GM21529 (cell line): ENCODE measurements at regions not wholly inside any gene's neighbourhood (a gene's known extent, or its start where the extent isn't known, plus 50 kb on each side); places are given as distances from the start of the nearest gene placed in this dataset.
"Not testable (repeated sequence)": the region's sequence is repeated elsewhere in the genome, so short reads cannot be mapped to it uniquely, and the experiment has no call there.

Experiments
- ATAC-seq: cut with Tn5 transposase; IDR thresholded peaks from one replicate; pipeline ENCODE4 v1.9.1; 2021; ENCODE audit not compliant: unreplicated experiment

GRCh38 chr12:54799966-54800365 lies 54.4 kb upstream of the MUCL1 start:
- not testable (repeated sequence) for ATAC-seq

- ATAC-seq: no peak
Measured at GRCh38 chr12:54798651-54799050, 55.7 kb upstream of the MUCL1 start.

GRCh38 chr12:54796991-54797390 lies 57.3 kb upstream of the MUCL1 start:
- ATAC-seq: no peak

GRCh38 chr12:54795644-54796043 lies 58.7 kb upstream of the MUCL1 start:
- no peak for ATAC-seq

- ATAC-seq: no peak
Measured at GRCh38 chr12:54786081-54786480, 68.2 kb upstream of the MUCL1 start.

GRCh38 chr12:54784115-54784514 lies 70.2 kb upstream of the MUCL1 start:
- no peak for ATAC-seq

GRCh38 chr12:54777031-54777430 lies 77.3 kb upstream of the MUCL1 start:
- ATAC-seq: not testable (repeated sequence)

- ATAC-seq: no peak
Measured at GRCh38 chr12:54773593-54773992, 80.7 kb upstream of the MUCL1 start.

- no peak for ATAC-seq
Measured at GRCh38 chr12:54765652-54766051, 88.7 kb upstream of the MUCL1 start.

- no peak for ATAC-seq
Measured at GRCh38 chr12:54762390-54762789, 91.9 kb upstream of the MUCL1 start.

- ATAC-seq: no peak
Measured at GRCh38 chr12:54759751-54760150, 94.6 kb upstream of the MUCL1 start.

GRCh38 chr12:54751493-54751892 lies 102.8 kb upstream of the MUCL1 start:
- no peak for ATAC-seq

- peak; percentile 69 for ATAC-seq
Measured at GRCh38 chr12:54749191-54749818, 101.1 kb upstream of the DCD start.

GRCh38 chr12:54744590-54744989 lies 96.4 kb upstream of the DCD start:
- ATAC-seq: no peak

GRCh38 chr12:54740882-54741281 lies 92.7 kb upstream of the DCD start:
- ATAC-seq: no peak

GRCh38 chr12:54736549-54736948 lies 88.4 kb upstream of the DCD start:
- ATAC-seq: no peak

GRCh38 chr12:54734196-54734950 lies 86.2 kb upstream of the DCD start:
- ATAC-seq: no peak

- no peak for ATAC-seq
Measured at GRCh38 chr12:54725233-54725843, 77.2 kb upstream of the DCD start.

- ATAC-seq: peak; percentile 76
Measured at GRCh38 chr12:54723379-54724256, 75.5 kb upstream of the DCD start.

GRCh38 chr12:54721312-54721711 lies 73.1 kb upstream of the DCD start:
- no peak for ATAC-seq

- no peak for ATAC-seq
Measured at GRCh38 chr12:54719691-54720090, 71.5 kb upstream of the DCD start.
